ENCODE measurements at regions not wholly inside any gene's neighbourhood (a gene's known extent, or its start where the extent isn't known, plus 50 kb on each side); places are given as distances from the start of the nearest gene placed in this dataset.
"Not testable (repeated sequence)": the region's sequence is repeated elsewhere in the genome, so short reads cannot be mapped to it uniquely, and the experiment has no call there.

DNA sequence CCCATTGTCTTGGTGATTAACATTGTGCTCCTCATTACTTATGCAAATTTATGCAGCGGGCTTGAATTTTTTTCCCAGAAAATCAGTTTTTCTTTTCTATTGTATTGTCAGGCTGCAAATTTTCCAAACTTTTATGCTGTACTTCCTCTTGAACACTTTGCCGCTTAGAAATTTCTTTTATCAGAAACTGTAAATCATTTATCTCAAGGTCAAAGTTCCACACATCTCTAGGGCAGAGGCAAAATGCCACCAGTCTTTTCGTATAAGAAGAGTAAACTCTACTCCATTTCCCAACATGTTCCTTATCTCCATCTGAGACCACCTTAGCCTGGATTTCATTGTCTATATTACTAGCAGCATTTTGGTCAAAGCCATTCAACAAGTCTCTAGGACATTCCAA lies 113.9 kb upstream of the OLFM3 start:
- H3K4me3 ChIP-seq (ENCODE audit: low read length), result no peak overlapping the region
- no peak for DNase-seq (ENCODE audit: low read depth)
- TF ChIP-seq, protein P1, sequence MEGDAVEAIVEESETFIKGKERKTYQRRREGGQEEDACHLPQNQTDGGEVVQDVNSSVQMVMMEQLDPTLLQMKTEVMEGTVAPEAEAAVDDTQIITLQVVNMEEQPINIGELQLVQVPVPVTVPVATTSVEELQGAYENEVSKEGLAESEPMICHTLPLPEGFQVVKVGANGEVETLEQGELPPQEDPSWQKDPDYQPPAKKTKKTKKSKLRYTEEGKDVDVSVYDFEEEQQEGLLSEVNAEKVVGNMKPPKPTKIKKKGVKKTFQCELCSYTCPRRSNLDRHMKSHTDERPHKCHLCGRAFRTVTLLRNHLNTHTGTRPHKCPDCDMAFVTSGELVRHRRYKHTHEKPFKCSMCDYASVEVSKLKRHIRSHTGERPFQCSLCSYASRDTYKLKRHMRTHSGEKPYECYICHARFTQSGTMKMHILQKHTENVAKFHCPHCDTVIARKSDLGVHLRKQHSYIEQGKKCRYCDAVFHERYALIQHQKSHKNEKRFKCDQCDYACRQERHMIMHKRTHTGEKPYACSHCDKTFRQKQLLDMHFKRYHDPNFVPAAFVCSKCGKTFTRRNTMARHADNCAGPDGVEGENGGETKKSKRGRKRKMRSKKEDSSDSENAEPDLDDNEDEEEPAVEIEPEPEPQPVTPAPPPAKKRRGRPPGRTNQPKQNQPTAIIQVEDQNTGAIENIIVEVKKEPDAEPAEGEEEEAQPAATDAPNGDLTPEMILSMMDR (conservative IDR thresholded peaks at IDR 0.05; ENCODE audit: low read depth, low read length), result no peak

DNA sequence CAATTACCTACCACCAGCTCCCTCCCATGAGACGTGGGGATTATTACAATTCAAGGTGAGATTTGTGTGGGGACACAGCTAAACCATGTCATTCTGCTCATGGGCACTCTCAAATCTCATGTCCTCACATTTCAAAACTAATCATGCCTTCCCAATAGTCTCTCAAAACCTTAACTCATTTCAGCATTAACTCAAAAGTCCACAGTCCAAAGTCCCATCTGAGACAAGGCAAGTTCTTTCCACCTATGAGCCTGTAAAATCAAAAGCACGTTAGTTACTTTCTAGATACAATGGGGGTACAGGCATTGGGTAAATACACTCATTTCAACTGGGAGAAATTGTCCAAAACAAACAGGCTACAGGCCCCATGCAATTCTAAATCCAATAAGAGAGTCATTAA lies 112.8 kb upstream of the OLFM3 start:
- H3K4me3 ChIP-seq (ENCODE audit: low read length); DNase-seq (ENCODE audit: low read depth): not testable (repeated sequence)

DNA sequence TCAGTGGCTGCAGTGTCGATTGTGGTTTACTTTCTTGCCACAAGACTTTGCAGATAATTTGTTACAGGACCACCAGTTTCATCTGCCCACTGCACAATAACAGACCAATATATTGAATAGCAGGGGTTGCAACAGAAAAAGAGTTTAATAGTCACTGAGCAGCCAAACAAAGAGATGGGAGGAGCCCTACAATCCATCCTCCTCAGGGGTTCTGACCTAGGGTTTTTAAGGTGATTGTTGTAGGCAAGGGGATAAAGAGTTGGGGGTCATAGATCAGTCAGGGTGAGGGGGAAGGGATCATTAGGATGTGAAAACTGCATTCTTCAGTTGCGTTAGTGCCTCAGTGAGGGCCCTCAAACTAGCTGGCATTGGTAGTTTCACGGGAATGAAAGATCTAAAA lies 110.7 kb upstream of the OLFM3 start:
- TF ChIP-seq, protein P1 (conservative IDR thresholded peaks at IDR 0.05; ENCODE audit: low read depth, low read length), result no peak
- no peak for DNase-seq (ENCODE audit: low read depth)
- H3K4me3 ChIP-seq (ENCODE audit: low read length), result no peak overlapping the region

DNA sequence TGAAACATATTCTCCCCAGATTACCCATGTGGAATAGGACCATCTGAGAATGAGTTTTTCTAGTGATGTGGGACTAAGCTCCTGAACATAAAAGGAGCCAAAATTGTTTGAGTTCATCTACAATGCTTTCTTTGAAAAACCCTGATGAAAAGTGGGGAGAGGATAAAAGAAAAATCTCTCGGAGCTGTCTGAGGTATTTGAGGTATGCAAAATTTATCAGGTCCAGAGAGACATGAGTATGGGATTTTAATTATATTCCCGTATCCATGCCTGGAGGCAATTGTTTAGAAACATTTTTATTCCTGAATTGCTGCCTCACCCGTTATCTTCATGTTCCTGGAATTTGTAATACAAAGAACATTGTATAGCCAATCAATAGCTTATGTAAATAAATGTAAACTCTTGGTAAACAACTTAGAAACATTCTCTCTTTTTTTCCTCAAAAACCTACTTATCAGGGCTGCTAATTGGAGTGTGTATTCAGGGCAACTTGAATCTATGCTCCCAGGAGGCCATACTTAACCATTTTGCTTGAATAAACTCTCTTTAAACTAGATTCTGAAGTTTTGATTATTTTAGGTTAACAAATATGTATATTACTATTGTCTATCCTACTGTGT lies 109.3 kb upstream of the OLFM3 start:
- TF ChIP-seq, protein P1 (conservative IDR thresholded peaks at IDR 0.05; ENCODE audit: low read depth, low read length), result no peak
- DNase-seq (ENCODE audit: low read depth), result no peak
- H3K4me3 ChIP-seq (ENCODE audit: low read length), result no peak overlapping the region

DNA sequence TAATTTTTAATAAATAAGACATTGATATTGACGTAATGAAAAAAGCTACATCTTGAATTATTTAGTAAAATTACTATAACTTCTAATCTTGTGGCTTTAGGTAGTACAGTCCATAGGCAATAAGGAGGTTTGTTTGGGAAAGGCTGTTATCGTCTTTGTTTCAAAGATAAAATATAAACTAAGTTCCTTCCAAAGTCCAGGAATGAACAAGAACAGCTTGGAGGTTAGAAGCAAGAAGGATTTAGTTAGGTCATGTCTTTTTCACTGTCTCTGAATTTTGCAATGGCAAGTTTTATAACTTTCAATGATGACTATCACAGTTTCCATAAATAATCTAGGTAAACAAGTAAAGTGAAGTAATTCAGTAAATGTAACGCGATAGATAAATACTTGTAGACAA lies 106.9 kb upstream of the OLFM3 start:
- no peak overlapping the region for H3K4me3 ChIP-seq (ENCODE audit: low read length)
- TF ChIP-seq, protein P1 (conservative IDR thresholded peaks at IDR 0.05; ENCODE audit: low read depth, low read length), result no peak
- DNase-seq (ENCODE audit: low read depth), result no peak

DNA sequence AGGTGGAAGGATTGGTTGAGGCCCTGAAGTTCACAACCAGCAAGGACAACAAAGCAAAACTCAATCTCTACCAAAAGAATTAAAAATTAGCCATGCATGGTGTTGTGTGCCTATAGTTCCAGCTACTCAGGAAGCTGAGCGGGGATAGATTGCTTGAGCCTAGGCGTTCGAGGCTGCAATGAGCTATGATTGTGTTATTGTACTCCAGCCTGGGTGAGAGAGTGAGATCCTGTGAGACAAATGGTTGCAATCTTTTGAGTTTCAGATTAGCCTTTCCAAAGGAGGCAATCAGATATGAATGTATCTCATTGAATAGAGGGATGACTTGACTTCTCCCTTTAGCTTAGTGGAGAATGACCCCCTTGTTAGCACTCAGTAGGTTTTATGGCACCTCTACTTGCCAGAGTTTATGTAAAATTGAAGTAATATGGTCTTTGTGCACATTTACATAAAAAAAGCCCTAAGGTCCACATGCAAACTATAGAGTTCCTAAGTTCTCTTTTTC lies 105.6 kb upstream of the OLFM3 start:
- DNase-seq (ENCODE audit: low read depth), result no peak
- TF ChIP-seq, protein P1 (conservative IDR thresholded peaks at IDR 0.05; ENCODE audit: low read depth, low read length), result no peak
- H3K4me3 ChIP-seq (ENCODE audit: low read length), result no peak overlapping the region

DNA sequence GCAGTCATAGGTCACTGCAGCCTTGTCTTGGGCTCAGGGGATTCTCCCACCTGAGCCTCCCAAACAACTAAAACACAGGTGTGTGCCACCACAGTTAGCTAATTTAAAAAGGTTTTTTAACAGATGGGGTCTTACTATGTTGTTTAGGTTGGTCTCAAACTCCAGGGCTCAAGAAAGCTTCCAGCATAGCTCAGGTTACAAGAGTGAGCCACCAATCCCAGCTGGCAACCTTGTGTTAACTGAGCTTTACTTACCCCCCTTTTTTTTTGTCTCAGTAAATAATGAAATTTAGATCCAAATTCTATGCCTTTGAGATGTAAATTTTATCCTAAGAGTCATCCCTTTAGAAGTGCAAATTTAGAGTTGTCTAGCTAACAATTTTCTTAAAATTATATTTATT lies 103.9 kb upstream of the OLFM3 start:
- TF ChIP-seq, protein P1 (conservative IDR thresholded peaks at IDR 0.05; ENCODE audit: low read depth, low read length), result no peak
- no peak for DNase-seq (ENCODE audit: low read depth)
- H3K4me3 ChIP-seq (ENCODE audit: low read length), result no peak overlapping the region

Measured in retinal pigment epithelial cell (primary cell).